NCI-H128 (cell line): ENCODE measurements at regions not wholly inside any gene's neighbourhood (a gene's known extent, or its start where the extent isn't known, plus 50 kb on each side); places are given as distances from the start of the nearest gene placed in this dataset.

Source experiments
- DNase-seq: peaks from one replicate; lab custom pipeline; 2025; ENCODE audit not compliant: unreplicated experiment; lab: John Stamatoyannopoulos, UW

DNA sequence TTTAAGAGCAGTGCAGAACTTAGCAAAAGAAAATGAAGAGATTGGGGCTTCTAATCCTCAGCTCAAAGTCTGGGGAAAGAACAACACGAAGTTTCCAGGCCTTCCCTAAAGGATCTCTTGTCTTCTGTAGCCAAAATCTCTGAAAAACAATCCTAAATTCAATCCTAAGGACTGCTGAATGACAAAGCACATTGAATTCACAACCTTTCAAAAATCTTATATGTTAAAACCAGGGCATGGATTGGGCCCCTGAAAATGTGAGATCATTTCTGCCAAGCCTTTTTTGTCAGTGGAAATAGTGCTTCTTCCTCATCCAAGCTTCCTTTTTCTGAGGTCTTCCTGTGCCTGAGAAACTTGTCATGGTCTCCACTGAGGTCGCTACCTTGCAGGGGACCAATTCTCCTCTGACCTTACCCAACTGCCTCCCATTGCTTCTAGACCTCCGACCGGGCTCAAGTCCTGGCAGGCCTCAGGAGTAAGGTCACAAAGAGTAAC, 126.2 kb upstream of the ARID1B start:
- DNase-seq: no peak

DNA sequence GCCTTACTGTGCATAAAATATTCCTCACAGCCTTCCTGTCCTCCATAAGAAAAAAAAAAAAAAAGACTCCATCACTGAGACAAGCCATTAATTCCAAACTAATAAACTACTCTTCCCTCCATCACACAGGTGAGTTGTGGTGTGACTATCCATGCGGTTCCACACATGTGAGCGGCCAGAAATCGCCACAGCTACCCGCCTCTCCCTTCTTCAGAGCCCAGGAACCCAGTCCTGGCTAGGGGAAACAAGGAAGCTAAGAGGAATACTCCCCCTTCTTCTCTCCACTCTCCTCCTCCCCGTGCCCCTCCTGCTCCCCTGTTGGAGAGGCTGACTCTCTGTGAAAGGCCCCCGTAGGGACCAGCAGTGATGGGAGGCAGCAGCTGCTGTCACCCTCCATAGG, 128.6 kb upstream of the ARID1B start:
- no peak for DNase-seq

DNA sequence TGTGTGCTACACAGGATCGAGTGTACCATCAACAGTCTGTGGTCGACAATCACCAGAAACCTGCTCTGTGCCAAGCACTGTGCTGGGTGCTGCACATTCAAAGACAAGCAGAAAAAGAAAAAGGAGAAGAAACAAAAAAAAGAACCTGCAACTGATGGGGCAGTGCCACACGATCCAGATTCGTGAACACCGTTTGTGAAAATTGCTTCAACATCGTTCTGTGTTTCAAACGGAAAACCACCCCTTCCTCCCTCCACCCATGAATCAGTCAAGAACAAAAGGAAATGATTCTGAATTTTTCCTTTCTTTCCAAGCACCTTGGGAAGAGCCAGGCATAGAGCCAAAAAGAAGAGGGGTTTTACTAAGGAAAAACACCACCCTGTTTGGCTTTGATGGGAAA, 129.2 kb upstream of the ARID1B start:
- no peak for DNase-seq

DNA sequence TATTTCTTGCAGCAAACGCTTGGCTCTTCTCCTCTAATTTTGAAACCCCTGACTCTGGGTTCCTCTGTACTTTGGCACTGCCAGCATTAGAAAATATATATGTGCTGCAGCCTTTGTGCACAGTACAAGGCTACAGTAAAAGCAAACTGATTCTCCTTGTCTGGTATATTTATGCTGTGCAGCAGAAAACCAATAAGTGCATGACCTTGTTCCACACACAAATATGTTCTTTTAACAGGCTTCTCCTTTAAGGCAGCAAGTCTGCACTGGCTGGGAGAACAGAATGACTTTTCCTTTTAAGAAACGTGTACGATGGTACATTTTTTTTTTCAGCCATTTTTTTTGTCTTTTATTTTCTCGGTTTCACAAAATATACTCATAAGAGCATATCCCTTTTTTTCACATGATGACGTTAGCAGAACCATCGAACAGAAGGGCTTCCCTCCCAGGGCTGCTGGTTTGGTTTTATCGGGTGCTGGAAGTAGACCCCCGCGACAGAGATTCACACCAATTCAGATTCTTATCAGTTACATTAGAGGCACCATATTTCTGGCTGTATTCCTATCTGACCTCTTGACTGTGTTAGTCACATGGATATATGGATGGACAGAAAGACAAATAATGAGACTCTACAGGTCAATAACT, 129.9 kb upstream of the ARID1B start:
- no peak for DNase-seq

DNA sequence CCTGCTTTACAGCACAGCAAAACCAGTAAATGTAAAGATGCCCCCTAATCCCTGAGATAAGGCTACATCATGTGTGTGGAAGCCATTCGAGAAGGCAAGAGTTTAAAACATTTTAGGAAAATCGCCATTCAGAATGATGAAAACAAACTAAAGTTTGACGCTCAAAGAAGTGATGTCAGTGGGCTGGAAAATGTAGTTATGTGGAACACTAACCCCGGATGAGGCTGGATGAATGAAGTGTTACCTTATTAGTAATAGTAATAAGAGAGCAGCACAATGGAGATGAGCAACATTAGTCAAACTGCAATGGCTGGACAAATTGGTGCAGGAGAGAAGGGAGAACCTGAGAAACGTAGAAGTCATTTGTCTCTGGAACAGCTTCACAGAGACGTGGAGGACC, 130.7 kb upstream of the ARID1B start:
- no peak for DNase-seq

DNA sequence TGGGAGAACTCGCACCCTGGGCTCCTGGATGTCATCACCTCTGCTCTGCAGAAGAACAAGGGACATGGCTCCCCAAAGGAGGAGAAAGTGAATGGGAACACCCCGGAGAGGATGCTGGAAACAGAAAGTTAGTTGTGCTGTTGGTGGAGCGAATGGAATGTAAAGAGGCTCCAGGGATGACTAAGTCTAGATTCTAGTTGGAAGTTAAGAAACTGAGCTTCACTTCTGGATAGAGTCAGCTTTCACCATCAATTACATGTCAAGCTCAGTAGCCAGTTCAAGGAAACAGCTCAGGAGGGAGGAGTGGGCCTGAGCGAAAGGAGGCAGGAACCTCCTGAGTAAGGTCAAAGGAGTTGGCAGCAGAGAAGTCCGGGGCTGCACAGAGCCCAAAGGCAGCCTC, 132.1 kb upstream of the ARID1B start:
- DNase-seq: no peak

DNA sequence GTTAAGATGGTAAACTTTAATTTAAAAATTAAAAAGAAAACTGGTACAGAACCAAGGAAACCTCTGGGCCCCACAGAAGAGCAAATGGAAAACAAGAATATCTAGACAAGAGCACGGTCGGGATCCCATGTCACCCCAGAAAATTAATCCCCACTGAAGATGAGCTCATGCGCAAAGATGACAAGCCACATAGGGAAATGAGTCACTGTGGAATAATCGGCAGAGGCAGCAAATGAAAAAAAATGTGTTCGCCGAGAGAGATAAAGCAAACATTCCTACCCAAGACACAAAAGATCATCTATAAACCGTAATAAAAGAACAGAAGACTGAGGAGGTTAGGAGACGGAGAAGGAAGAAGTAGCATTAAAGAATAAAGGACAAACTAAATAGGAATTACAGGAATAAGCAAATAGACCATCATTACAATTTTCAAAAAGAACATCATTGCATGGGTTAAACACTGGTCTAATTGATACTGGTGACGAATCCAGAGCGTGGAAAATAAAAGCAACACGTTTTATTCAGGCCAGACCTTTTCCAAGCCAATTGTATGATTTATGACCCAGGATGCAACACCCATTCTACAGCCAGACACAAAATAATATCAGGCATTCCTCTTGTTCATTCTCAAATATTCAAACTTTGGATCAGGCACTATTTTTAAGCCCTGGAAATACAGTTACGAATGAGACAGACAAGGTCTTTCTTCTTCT, 138.0 kb upstream of the ARID1B start:
- DNase-seq: no peak

DNA sequence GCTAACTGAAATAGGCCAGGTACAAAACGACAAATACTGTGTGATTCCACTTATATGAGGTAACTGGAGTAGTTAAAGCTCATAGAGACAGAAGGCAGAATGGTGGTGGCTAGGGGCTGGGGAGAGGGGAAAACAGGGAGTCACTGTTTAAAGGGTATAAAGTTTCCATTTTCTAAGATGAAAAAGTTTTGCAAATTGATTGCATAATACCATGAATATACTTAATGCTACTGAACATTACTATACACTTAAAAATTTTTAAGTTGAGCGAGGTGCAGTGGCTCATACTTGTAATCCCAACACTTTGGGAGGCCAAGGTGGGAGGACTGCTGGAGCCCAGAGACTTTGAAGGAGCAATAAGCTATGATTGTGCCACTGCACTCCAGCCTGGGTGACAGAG, 138.6 kb upstream of the ARID1B start:
- DNase-seq: no peak

DNA sequence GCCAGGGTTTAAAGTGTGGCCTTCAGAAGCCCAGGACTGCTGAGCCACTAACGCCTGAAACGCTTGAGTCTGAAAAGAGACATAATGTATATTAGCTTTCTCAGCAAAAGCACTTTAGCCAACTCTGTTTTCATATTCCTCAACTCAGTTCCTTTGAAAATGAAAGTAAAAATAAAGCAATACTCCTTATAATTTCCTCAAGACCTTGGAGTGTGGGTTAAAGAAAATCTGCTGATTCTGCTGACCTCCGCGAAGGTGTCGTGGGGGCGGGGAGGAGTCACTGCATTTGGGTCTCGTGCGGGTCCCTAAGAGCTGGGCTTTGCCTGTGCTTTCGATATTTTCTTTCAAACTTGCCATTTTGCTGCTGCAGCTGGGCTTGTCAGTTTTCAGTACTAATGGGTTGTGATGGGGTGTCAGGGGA, 142.2 kb upstream of the ARID1B start:
- no peak for DNase-seq

DNA sequence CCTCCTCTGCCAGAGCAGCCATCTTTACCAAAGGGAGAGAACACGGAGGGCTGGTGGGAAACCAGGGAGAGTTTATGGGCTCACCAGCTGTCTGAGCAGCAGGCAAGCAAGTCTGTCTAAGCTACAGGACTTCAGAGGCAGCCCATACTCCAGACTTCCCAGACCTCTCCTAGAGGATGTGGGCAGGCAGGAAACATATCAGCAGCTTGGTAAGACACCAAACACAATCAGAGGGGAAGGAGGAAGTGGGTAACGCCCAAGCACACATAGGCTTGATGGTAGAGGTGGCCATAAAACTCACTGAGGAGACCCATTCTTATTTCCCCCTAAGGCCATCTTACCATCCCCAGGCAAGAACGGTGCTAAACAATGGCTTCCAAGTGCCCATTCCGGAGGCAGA, 143.1 kb upstream of the ARID1B start:
- no peak for DNase-seq

DNA sequence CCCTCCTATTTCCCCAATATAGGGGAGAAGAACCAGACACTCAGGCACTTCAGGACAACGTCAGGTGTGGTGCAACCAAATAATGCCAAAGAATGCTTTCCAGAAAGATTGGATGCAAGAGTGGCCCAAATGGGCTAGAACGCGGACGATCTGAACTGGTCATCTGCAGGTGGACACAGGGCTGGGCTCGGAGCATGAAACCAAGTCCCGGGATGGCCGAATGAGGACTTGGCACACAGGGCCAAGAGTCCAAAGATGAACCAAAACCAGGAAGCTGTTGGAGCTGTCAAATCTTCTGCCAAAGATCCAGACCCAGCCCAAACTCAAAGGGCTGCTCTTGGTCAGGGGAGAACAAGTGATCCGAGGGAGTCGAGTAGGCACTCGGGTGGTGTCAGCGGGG, 143.9 kb upstream of the ARID1B start:
- DNase-seq: no peak

DNA sequence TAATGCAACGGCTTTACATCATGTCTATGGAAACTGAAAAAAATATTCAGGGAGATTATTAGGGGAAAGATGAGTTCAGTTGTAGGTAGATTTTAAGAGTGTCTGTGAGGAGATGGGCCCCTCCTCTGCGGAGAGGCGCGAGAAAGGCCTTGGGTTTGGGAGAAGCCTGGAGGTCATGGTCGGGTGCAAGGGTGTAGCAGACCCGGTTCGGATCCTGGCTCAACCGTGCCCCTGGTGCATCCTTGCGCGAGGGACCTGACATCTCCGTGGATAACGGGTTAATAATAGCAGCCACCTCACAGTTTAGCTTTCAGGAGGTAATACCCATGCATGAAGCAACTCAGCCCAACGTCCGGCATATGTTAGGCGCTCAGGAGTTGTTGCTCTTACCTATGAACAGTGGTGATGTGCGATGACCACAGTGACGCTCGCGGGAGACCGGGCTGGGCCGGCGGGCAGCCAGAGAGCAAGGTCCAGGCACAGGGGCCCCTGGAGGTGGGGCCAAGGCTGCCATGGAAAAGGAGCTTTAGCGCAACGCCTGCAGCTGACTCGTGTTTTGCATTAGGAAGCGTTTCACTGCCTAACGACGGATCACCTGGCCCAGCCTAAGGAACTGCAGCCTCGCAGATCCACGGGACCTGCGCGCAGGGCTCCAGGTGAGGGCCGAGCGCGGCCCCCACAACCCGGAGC, 146.4 kb upstream of the ARID1B start:
- DNase-seq: no peak

DNA sequence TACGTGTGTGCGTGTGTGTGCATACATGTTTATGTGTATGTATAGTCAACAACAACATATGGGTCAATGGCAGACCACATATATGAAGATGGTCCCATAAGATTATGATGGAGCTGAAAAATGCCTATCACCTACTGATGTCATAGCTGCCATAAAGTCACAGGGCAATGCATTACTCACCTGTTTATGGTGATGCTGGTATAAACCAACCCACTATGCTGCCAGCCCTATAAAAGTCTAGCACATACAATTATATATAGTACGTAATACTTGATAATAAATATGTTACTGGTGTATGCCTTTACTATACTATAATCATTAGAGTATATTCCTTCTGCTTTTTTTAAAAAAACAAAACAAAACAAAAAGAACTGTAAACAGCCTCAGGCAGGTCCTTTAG, 148.4 kb upstream of the ARID1B start:
- no peak for DNase-seq

DNA sequence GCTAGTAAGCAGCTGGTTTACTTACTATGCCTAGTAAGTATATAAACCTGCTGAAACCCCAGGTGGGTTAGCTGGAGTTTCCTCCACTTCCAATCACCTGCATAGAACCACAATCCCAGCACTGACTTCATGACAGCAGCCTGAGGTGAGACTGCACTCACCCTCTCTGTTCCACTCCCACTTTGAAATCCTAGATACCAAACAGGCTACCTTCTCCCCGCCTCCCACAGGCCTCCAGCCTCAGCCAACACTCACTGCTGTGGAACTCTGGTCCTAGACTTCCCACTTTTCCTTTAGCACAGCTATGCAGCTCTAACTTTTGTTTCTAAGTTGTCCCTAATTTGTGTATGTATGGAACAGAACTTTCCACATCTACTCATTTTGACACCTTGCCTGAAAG, 149.7 kb upstream of the ARID1B start:
- DNase-seq: no peak

DNA sequence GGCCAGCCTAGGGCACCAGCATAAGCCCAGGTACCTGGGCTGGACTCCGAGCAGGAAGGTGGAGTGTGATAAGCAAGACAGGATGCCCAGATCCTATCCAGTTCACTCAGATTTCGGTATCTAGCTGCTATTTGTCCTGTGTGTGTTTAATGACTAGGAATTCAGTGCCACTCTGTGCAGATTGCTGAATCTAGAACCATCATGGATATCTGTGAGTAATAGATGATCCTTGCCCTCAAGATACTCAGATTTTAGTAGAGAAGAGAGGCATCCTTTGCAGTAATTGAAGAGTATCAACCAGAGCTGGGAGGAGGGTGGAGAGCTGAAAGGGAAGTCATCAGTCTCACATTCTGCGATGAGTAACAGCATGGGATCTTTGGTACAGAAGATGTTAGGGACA, 155.0 kb upstream of the ARID1B start:
- no peak for DNase-seq

DNA sequence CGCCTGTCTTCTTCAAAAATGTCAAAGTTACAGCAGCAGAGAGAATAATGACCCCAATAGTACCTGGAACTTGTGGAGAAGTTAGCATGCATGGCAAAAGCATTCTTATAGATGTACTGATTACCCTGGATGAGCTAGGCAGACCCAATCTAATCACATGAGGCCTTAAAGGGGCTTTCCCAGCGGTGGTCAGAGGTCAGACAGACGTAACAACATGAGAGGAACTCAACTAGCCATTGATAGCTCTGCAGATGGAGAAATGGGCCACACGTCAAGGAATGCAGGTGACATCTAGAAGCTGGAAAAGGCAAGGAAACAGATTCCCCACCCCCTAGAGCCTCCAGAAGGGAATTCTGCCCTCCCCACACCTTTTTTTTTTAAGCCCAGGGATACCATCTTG, 156.8 kb upstream of the ARID1B start:
- DNase-seq: no peak

DNA sequence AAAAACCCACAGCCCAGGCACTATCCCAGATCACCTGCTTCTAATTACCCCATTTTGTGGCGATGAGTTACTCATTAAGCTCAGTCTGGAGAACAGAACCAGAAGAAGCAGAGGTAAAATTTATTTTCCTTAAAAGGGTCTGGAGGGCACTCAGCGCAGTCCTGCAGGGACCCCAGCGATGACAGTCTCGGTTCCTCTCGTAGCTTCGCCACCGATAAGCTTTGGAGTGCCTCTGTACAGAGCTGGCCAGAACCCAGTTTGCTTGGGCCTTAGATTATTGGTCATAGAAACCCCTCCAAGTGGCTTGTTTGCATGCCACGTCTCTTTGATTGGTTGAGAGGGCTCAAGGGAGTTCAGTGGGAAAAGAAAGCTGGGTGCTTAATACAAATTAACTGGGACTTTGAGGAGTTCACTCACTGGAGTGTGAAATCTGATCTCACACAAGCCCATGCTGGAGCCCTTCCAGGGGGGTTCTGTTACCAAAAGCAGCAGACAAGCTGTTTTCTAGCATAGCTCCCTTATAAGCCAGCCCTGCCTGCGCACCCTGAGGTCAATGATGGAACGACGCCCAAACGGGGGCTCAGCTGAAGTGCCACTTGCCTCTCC, 158.5 kb upstream of the ARID1B start:
- peak; percentile 97 for DNase-seq

DNA sequence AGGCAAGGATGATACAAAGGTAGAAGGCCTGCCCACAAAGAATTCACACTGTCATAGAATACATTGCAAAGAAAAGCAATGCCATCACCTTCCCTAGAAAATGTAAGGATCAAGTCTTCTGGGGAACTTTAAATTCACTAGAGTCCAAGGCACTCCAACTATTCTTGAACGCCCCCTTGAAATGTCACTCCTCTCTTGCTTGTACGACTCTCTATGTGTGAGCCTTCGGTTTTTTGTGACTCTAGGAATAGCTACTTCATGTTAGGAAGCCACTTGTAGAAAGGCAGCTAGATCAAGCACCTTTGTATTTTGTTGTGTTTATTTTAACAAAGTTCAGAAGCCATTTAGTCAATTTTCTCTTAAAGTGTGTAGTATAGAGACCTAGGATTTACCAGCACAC, 159.2 kb upstream of the ARID1B start:
- no peak for DNase-seq

DNA sequence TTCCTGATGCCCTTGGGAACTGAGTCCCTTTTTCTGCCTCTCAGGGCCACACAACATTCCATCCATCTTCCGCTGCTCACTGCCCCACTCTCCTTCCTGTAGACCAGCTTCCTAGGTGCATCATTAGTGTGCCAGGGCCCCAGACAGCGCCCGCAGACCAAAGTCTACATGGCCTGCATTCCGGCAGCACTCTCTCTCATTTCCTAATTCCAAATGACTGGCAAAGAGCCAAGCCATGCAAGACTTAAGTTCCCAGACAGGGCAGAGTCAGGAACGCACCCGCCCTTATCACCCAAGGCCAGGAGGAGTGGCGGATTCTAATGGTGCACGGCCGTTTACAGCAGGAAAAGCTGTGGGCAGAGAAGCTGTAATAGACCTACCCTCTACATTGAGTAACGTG, 159.8 kb upstream of the ARID1B start:
- DNase-seq: no peak

DNA sequence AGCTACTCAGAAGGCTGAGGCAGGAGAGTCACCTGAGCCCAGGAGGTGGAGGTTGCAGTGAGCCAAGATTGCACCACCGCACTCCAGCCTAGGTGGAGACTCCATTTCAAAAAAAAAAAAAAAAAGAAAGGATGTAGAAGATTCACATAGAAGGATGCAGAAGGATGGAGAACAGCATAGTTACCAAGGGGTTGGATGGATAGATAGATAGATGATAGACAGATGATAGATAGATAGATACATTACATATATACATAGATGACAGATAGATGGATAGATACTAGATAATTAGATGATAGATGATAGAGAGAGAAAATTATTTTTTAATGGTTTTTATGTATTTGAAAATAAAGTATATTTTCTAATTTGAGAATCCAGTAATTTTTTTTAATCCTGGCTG, 160.7 kb upstream of the ARID1B start:
- no peak for DNase-seq

DNA sequence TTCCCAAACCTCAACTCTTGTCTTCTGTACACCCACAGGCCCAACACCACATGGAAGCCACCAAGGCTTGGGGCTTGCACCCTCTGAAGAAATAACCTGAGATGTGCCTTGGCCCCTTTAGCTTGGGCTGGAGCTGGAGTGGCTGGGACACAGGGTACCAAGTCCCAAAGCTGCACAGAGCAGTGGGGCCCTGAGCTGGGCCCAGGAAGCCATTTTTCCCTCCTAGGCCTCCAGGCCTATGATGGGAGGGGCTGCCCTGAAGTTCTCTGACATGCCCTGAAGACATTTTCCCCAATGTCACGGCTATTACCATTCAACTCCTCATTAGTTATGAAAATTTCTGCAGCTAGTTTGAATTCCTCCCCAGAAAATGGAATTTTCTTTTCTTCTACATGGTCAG, 163.2 kb upstream of the ARID1B start:
- DNase-seq: no peak

DNA sequence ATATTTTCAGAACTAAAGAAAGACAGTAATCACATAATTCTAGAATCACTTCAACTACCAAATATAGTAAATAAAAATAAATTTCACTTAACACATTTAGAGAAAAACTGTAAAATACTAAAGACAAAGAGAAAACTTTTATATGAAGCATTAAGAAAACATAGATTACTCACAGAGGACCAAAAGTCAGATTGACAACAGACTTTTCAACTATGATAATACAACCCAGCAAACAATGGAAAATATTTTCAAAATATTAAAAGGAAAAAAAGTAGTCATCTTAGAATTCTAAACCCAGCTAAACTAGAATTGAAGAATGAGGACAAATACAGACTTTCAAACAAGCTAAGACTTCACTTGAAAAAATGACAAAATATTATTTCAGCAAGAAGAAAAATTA, 164.8 kb upstream of the ARID1B start:
- DNase-seq: no peak
